ENCODE measurements at regions not wholly inside any gene's neighbourhood (a gene's known extent, or its start where the extent isn't known, plus 50 kb on each side); places are given as distances from the start of the nearest gene placed in this dataset.

GRCh38 chr3:72492240-72492639, 356.0 kb downstream of the SHQ1 start:
- DNase-seq (ENCODE audit: low read depth in 2 of 2): no peak

- no peak for DNase-seq (ENCODE audit: low read depth in 2 of 2)
Observed at GRCh38 chr3:72490688-72491435, 357.4 kb downstream of the SHQ1 start.

- no peak for DNase-seq (ENCODE audit: low read depth in 2 of 2)
Observed at GRCh38 chr3:72489901-72490300, 358.3 kb downstream of the SHQ1 start.

GRCh38 chr3:72488738-72489035, 359.6 kb downstream of the SHQ1 start:
- no peak for DNase-seq (ENCODE audit: low read depth in 2 of 2)

- DNase-seq (ENCODE audit: low read depth in 2 of 2): no peak
Observed at GRCh38 chr3:72487946-72488737, 360.1 kb downstream of the SHQ1 start.

- peak in 1 of 2 donors; percentile 21 for DNase-seq (ENCODE audit: low read depth in 2 of 2)
Observed at GRCh38 chr3:72487078-72487765, 361.0 kb downstream of the SHQ1 start.

GRCh38 chr3:72485641-72486040, 362.6 kb downstream of the SHQ1 start:
- no peak for DNase-seq (ENCODE audit: low read depth in 2 of 2)

GRCh38 chr3:72483554-72484104, 364.6 kb downstream of the SHQ1 start:
- no peak for DNase-seq (ENCODE audit: low read depth in 2 of 2)

GRCh38 chr3:72482589-72483321, 365.5 kb downstream of the SHQ1 start:
- peak; percentile 11 to 74 for DNase-seq (ENCODE audit: low read depth in 2 of 2)

GRCh38 chr3:72481542-72481941, 366.7 kb downstream of the SHQ1 start:
- DNase-seq (ENCODE audit: low read depth in 2 of 2): no peak

- DNase-seq (ENCODE audit: low read depth in 2 of 2): no peak
Observed at GRCh38 chr3:72480366-72480765, 367.9 kb downstream of the SHQ1 start.

- no peak for DNase-seq (ENCODE audit: low read depth in 2 of 2)
Observed at GRCh38 chr3:72479651-72480215, 368.5 kb downstream of the SHQ1 start.

- DNase-seq (ENCODE audit: low read depth in 2 of 2): no peak
Observed at GRCh38 chr3:72476139-72476483, 372.1 kb downstream of the SHQ1 start.

GRCh38 chr3:72475258-72476138, 372.7 kb downstream of the SHQ1 start:
- no peak for DNase-seq (ENCODE audit: low read depth in 2 of 2)

- no peak for DNase-seq (ENCODE audit: low read depth in 2 of 2)
Observed at GRCh38 chr3:72474775-72475174, 373.5 kb downstream of the SHQ1 start.

- no peak for DNase-seq (ENCODE audit: low read depth in 2 of 2)
Observed at GRCh38 chr3:72473156-72473555, 375.1 kb downstream of the SHQ1 start.

GRCh38 chr3:72470904-72471417, 377.3 kb downstream of the SHQ1 start:
- DNase-seq (ENCODE audit: low read depth in 2 of 2): no peak

- no peak for DNase-seq (ENCODE audit: low read depth in 2 of 2)
Observed at GRCh38 chr3:72465853-72466252, 382.4 kb downstream of the SHQ1 start.

GRCh38 chr3:72463083-72463482, 385.2 kb downstream of the SHQ1 start:
- no peak for DNase-seq (ENCODE audit: low read depth in 2 of 2)

- no peak for DNase-seq (ENCODE audit: low read depth in 2 of 2)
Observed at GRCh38 chr3:72462595-72463011, 385.6 kb downstream of the SHQ1 start.
